Kidney (tissue), 13 donors: ENCODE measurements at regions not wholly inside any gene's neighbourhood (a gene's known extent, or its start where the extent isn't known, plus 50 kb on each side); places are given as distances from the start of the nearest gene placed in this dataset.

ENCODE experiments used
- DNase-seq, 5 donors: peaks; one replicate each; pipeline ENCODE4 v3.0.0-alpha.2; 2013 to 2020
- FAIRE-seq: peaks from 2 replicates; lab custom pipeline; 2012; peaks lifted over from hg19 to GRCh38; lab: Jason Lieb, UNC
- H3K27ac ChIP-seq, 2 donors: one replicate each; pipeline ENCODE4 v1.7.0; 2013; ENCODE audit warnings: low read depth in 2 of 2, low read length in 2 of 2, inconsistent platforms in 1 of 2
- H3K27me3 ChIP-seq: one replicate; pipeline ENCODE4 v1.7.1; 2013; ENCODE audit warnings: low read length, inconsistent platforms; ENCODE audit not compliant: control insufficient read depth, insufficient read depth
- H3K36me3 ChIP-seq, 3 donors: one replicate each; pipeline versions ENCODE4 v1.7.0 to v1.7.1; 2013; ENCODE audit warnings: low read length in 3 of 3, control low read depth in 1 of 3, inconsistent platforms in 1 of 3; ENCODE audit not compliant: insufficient read depth in 3 of 3, control insufficient read depth in 2 of 3
- H3K4me1 ChIP-seq, 3 donors: one replicate each; pipeline versions ENCODE4 v1.7.0 to v1.7.1; 2013; ENCODE audit warnings: low read length in 3 of 3, inconsistent platforms in 1 of 3, low read depth in 1 of 3; ENCODE audit not compliant: control insufficient read depth in 2 of 3, insufficient read depth in 2 of 3
- H3K4me3 ChIP-seq, 3 donors: one replicate each; pipeline versions ENCODE4 v1.7.0 to v1.8.1; 2013; ENCODE audit warnings: low read length in 3 of 3, control low read depth in 1 of 3, inconsistent platforms in 1 of 3
- H3K9ac ChIP-seq, 3 donors: one replicate each; pipeline versions ENCODE4 v1.7.0 to v1.7.1; 2013; ENCODE audit warnings: low read length in 3 of 3, control low read depth in 1 of 3, inconsistent platforms in 1 of 3
- H3K9me3 ChIP-seq, 3 donors: one replicate each; pipeline versions ENCODE4 v1.7.0 to v1.7.1; 2013; ENCODE audit warnings: low read length in 3 of 3, control low read depth in 1 of 3, inconsistent platforms in 1 of 3; ENCODE audit not compliant: control insufficient read depth in 2 of 3, insufficient read depth in 1 of 3
- intact Hi-C: fragments of 100-400 bp; cut with DNase I; formaldehyde crosslinking; loops from one replicate; pipeline ENCODE4 v1.11.1; 2022
- TF ChIP-seq, protein P1 (sequence below): IDR thresholded peaks from 3 replicates; pipeline ENCODE4 v1.5.1; 2012; ENCODE audit warnings: mild to moderate bottlenecking, moderate library complexity, borderline replicate concordance; ENCODE audit not compliant: insufficient read depth; ENCODE audit errors: extremely low read depth
- donor health status: control.
- donor health status: control.
- donor health status: control.
- donor health status: control.
- donor health status: control.
- donor health status: DM: yes; HTN: yes; CAD: no.
- donor health status: Normal renal cell carcinoma (clear cell type).

DNA sequence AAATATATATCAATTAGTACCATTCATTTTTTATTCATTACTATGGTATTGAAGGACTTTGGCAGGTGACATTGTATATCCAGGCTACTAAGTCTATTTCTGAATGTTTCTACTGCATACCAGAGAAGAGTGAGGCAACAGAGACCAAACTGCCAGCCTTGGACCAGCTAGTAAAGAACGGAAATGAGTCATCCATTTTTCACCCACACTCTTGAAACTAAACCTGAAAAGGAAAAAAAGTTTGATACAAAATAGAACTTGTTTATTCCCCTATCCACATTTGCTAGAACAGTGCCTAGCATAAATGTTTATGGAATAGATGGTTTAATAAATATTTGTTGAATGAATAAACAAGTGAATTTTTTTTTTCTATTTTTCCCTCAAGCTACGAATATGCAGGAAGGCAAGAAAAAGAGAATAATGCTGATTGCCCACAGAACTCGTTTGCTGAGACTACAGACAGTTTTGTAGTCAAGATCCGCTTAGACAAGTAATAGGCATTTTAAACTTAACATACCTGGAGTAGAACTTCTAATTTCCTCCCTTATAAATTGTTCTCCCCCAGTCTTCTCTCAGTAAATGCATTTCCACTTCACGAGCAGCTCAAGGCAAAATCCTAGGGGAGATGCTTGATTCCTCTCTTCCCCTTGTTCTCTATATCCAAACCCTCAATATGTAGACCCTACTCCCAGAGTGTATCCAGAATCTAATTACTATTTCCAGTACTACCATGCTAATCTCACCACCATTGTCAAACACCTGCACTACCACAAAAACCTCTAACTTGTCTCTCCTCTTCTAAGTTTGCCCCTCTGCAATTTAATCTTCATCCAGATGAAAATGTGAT is 146.2 kb upstream of the RASA1 start:
- no peak overlapping the region for H3K9ac ChIP-seq

DNA sequence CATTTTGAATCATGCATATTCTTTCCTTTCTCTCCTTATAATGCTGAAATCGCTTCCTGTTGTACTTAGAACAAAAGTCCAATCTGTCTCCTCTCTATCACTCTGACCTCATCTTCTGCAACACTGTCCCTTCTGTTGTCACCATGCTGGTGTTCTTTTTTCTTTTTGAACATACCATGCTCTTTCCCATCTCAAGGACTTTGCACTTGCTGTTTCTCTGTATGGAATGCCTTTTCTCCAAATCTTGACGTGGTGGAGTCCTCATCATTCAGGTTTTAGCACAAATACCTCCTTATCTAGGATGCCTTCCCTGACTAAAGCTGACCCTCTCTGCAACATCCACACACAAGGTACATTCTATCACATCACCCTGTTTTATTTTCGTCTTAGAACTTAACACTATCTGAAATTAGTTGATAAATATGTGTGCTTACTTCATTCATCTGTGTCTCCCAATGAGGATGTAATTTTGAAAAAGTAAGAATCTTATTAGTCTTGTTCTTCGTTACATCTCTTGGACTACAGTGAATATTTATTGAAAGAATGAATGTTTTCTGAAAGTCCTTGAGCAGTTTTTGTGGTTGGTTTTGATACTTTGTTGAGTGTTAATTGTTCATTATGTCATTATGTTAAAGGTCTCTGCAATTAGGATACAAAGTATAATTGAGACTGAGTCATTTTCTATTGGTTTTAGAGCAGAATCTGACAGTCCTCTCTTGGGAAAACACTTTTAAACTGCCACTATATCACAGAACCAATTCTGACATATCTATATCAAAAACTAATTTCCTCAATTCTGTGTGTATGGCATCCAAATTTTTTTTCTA is 145.3 kb upstream of the RASA1 start:
- H3K9me3 ChIP-seq, result no peaks in the 10 kb centered on the region
- H3K9ac ChIP-seq, result no peak overlapping the region
- no peak overlapping the region for H3K27ac ChIP-seq
- FAIRE-seq, result no peak
- no peaks in the 10 kb centered on the region for H3K36me3 ChIP-seq
- TF ChIP-seq, protein P1, sequence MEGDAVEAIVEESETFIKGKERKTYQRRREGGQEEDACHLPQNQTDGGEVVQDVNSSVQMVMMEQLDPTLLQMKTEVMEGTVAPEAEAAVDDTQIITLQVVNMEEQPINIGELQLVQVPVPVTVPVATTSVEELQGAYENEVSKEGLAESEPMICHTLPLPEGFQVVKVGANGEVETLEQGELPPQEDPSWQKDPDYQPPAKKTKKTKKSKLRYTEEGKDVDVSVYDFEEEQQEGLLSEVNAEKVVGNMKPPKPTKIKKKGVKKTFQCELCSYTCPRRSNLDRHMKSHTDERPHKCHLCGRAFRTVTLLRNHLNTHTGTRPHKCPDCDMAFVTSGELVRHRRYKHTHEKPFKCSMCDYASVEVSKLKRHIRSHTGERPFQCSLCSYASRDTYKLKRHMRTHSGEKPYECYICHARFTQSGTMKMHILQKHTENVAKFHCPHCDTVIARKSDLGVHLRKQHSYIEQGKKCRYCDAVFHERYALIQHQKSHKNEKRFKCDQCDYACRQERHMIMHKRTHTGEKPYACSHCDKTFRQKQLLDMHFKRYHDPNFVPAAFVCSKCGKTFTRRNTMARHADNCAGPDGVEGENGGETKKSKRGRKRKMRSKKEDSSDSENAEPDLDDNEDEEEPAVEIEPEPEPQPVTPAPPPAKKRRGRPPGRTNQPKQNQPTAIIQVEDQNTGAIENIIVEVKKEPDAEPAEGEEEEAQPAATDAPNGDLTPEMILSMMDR, result no peak
- H3K27me3 ChIP-seq, result no peaks in the 10 kb centered on the region
- DNase-seq, result no peak
- no peak overlapping the region for H3K4me3 ChIP-seq
- intact Hi-C loops, result no loop called here
- no peaks in the 10 kb centered on the region for H3K4me1 ChIP-seq

More for the DNA sequence above, 146.2 kb upstream of the RASA1 start:
- Histone ChIP-seq H3K27me3 (no peaks in the 10 kb centered on the region), H3K9me3 (no peaks in the 10 kb centered on the region), H3K4me3 (no peak overlapping the region), H3K27ac (no peak overlapping the region), H3K4me1 (no peaks in the 10 kb centered on the region), H3K36me3 (no peaks in the 10 kb centered on the region)
- intact Hi-C loops, result no loop called here
- FAIRE-seq (no peak), DNase-seq (no peak)
- TF ChIP-seq, protein P1, result no peak

DNA sequence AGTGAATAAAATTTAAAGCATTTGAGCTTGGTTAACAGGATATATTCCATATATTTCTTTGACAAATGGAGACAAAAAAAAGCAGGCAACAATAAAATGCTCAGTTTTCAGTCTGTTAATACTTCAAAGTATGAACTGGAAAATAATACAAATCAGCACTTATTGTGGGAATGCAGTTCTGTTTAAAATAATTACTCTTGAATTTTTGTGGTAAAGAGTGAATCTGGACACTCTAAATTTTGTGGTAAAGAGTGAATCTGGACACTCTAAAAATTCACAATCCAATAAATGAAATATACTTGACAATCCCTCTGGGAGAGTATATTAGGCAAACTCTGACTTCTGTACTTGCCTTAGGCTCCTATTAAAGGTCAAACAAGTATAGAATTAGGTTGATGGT is 141.9 kb upstream of the RASA1 start:
- H3K9ac ChIP-seq, result no peak overlapping the region
- H3K36me3 ChIP-seq, result no peaks in the 10 kb centered on the region
- H3K27ac ChIP-seq, result no peak overlapping the region
- TF ChIP-seq, protein P1, result no peak
- no peak for DNase-seq
- intact Hi-C loops, result no loop called here
- no peak for FAIRE-seq
- H3K9me3 ChIP-seq, result no peaks in the 10 kb centered on the region
- H3K4me3 ChIP-seq, result no peak overlapping the region
- no peaks in the 10 kb centered on the region for H3K4me1 ChIP-seq
- H3K27me3 ChIP-seq, result no peaks in the 10 kb centered on the region
